Stomach (tissue), 4 donors: ENCODE measurements at regions not wholly inside any gene's neighbourhood (a gene's known extent, or its start where the extent isn't known, plus 50 kb on each side); places are given as distances from the start of the nearest gene placed in this dataset.

Source experiments
- EP300 ChIP-seq: sonication (generic); formaldehyde crosslinking; IDR thresholded peaks from one replicate; pipeline ENCODE4 v1.6.1; 2017; ENCODE audit warnings: antibody characterized with exemption
- POLR2A ChIP-seq, 4 donors: fragments of 450-650 bp; IDR thresholded peaks; one replicate each; pipeline ENCODE4 v1.6.1; 2016; ENCODE audit warnings: antibody characterized with exemption in 4 of 4, control low read depth in 2 of 4, mild to moderate bottlenecking in 1 of 4, moderate library complexity in 1 of 4
- POLR2AphosphoS5 ChIP-seq, 3 donors: sonication (generic); formaldehyde crosslinking; IDR thresholded peaks; one replicate each; pipeline ENCODE4 v1.6.1; 2016; ENCODE audit warnings: antibody characterized with exemption in 3 of 3
- TF ChIP-seq, protein P1 (sequence below), 7 experiments: fragments of 450-650 bp in 4 of 7; fragments of 200-600 bp in 3 of 7; sonication (generic) in 3 of 7; IDR thresholded peaks; one replicate each; pipeline ENCODE4 v1.5.1; 2016 to 2019; ENCODE audit warnings: antibody characterized with exemption in 7 of 7, control low read depth in 2 of 7, mild to moderate bottlenecking in 1 of 7

GRCh38 chr10:4332764-4333458, 493.1 kb upstream of the AKR1E2 start:
- TF ChIP-seq POLR2AphosphoS5 (IDR thresholded peaks at IDR 0.05) (no peak), POLR2A (IDR thresholded peaks at IDR 0.05) (no peak), EP300 (no peak)
- TF ChIP-seq, protein P1, sequence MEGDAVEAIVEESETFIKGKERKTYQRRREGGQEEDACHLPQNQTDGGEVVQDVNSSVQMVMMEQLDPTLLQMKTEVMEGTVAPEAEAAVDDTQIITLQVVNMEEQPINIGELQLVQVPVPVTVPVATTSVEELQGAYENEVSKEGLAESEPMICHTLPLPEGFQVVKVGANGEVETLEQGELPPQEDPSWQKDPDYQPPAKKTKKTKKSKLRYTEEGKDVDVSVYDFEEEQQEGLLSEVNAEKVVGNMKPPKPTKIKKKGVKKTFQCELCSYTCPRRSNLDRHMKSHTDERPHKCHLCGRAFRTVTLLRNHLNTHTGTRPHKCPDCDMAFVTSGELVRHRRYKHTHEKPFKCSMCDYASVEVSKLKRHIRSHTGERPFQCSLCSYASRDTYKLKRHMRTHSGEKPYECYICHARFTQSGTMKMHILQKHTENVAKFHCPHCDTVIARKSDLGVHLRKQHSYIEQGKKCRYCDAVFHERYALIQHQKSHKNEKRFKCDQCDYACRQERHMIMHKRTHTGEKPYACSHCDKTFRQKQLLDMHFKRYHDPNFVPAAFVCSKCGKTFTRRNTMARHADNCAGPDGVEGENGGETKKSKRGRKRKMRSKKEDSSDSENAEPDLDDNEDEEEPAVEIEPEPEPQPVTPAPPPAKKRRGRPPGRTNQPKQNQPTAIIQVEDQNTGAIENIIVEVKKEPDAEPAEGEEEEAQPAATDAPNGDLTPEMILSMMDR (IDR thresholded peaks at IDR 0.05), result no peak
